ENCODE measurements at regions not wholly inside any gene's neighbourhood (a gene's known extent, or its start where the extent isn't known, plus 50 kb on each side); places are given as distances from the start of the nearest gene placed in this dataset.
"Not testable (repeated sequence)": the region's sequence is repeated elsewhere in the genome, so short reads cannot be mapped to it uniquely, and the experiment has no call there.

- no peak for TF ChIP-seq CTCF (conservative IDR thresholded peaks at IDR 0.05; ENCODE audit: low read depth, low read length)
- no peak for DNase-seq (ENCODE audit: low read depth)
- no peak overlapping the region for H3K4me3 ChIP-seq (ENCODE audit: low read depth, low read length)
These were observed 62.0 kb upstream of the ST3GAL6 start for GRCh38 chr3:98701071-98701675.

GRCh38 chr3:98702166-98702565 is 61.0 kb upstream of the ST3GAL6 start:
- DNase-seq (ENCODE audit: low read depth) = no peak
- no peak for TF ChIP-seq CTCF (conservative IDR thresholded peaks at IDR 0.05; ENCODE audit: low read depth, low read length)
- H3K4me3 ChIP-seq (ENCODE audit: low read depth, low read length) = no peak overlapping the region

- DNase-seq (ENCODE audit: low read depth) = no peak
- TF ChIP-seq CTCF (conservative IDR thresholded peaks at IDR 0.05; ENCODE audit: low read depth, low read length) = no peak
- no peak overlapping the region for H3K4me3 ChIP-seq (ENCODE audit: low read depth, low read length)
These were observed 57.9 kb upstream of the ST3GAL6 start for GRCh38 chr3:98705212-98705611.

- TF ChIP-seq CTCF (conservative IDR thresholded peaks at IDR 0.05; ENCODE audit: low read depth, low read length) = peak; percentile 33
- no peak for DNase-seq (ENCODE audit: low read depth)
- H3K4me3 ChIP-seq (ENCODE audit: low read depth, low read length) = no peak overlapping the region
These were observed 57.4 kb upstream of the ST3GAL6 start for GRCh38 chr3:98705694-98706093.

- DNase-seq (ENCODE audit: low read depth); H3K4me3 ChIP-seq (ENCODE audit: low read depth, low read length): not testable (repeated sequence)
These were observed 54.5 kb upstream of the ST3GAL6 start for GRCh38 chr3:98708681-98709080.

- H3K4me3 ChIP-seq (ENCODE audit: low read depth, low read length) = no peak overlapping the region
- TF ChIP-seq CTCF (conservative IDR thresholded peaks at IDR 0.05; ENCODE audit: low read depth, low read length) = no peak
- DNase-seq (ENCODE audit: low read depth) = no peak
These were observed 53.7 kb upstream of the ST3GAL6 start for GRCh38 chr3:98709441-98709840.

GRCh38 chr3:98710067-98710659 is 53.0 kb upstream of the ST3GAL6 start:
- TF ChIP-seq CTCF (conservative IDR thresholded peaks at IDR 0.05; ENCODE audit: low read depth, low read length) = no peak
- DNase-seq (ENCODE audit: low read depth) = no peak

More at GRCh38 chr3:98710067-98710659, 53.0 kb upstream of the ST3GAL6 start:
- no peak overlapping the region for H3K4me3 ChIP-seq (ENCODE audit: low read depth, low read length)

Data from epithelial cell of proximal tubule (primary cell).